ENCODE measurements at regions not wholly inside any gene's neighbourhood (a gene's known extent, or its start where the extent isn't known, plus 50 kb on each side); places are given as distances from the start of the nearest gene placed in this dataset.
A peak's percentile ranks its signal among the peaks of the same experiment; 100 is the strongest.

- DNase-seq (ENCODE audit: low spot score), result no peak
- Histone ChIP-seq H3K27me3 (no peaks in the 10 kb centered on the region), H3K9ac (no peak overlapping the region), H4K20me1 (ENCODE audit: low read depth) (no peaks in the 10 kb centered on the region), H3K27ac (no peak overlapping the region), H3K79me2 (ENCODE audit: low read depth) (no peaks in the 10 kb centered on the region), H3F3A (ENCODE audit: low read depth) (no peaks in the 10 kb centered on the region), H3K36me3 (no peaks in the 10 kb centered on the region), H3K4me2 (no peak overlapping the region), H2AFZ (replicated peaks) (no peak overlapping the region), H3K4me1 (no peaks in the 10 kb centered on the region), H3K4me3 (no peak overlapping the region), H3K9me3 (ENCODE audit: low read depth) (no peaks in the 10 kb centered on the region)
- H3K27ac Mint-ChIP-seq, result no peak overlapping the region
- H3K9me3 Mint-ChIP-seq, result no peaks in the 10 kb centered on the region
- H3K36me3 Mint-ChIP-seq, result no peaks in the 10 kb centered on the region
- TF ChIP-seq CTCF (IDR thresholded peaks at IDR 0.05) (no peak), EZH2phosphoT487 (IDR thresholded peaks at IDR 0.05) (no peak), EZH2 (IDR thresholded peaks at IDR 0.05) (no peak)
- peaks cover 2% of the 10 kb centered on the region for H3K27me3 Mint-ChIP-seq (ENCODE audit: insufficient read depth, low read depth)
- H3K4me3 Mint-ChIP-seq, result no peak overlapping the region
- H3K4me1 Mint-ChIP-seq, result no peaks in the 10 kb centered on the region
Measured at GRCh38 chr12:127106697-127107096, 1160.3 kb upstream of the TMEM132C start.

GRCh38 chr12:127107744-127108143, 1159.2 kb upstream of the TMEM132C start:
- no peaks in the 10 kb centered on the region for H3K9me3 Mint-ChIP-seq
- no peak for TF ChIP-seq CTCF (IDR thresholded peaks at IDR 0.05)
- peaks cover 2% of the 10 kb centered on the region for H3K27me3 Mint-ChIP-seq (ENCODE audit: insufficient read depth, low read depth)

GRCh38 chr12:127108360-127109215, 1158.4 kb upstream of the TMEM132C start:
- no peak overlapping the region for H3K27ac Mint-ChIP-seq
- H3K27me3 ChIP-seq, result no peaks in the 10 kb centered on the region
- no peak overlapping the region for H3K4me3 Mint-ChIP-seq
- peaks cover 3% of the 10 kb centered on the region for H3K4me1 ChIP-seq
- H3K4me1 Mint-ChIP-seq, result peaks cover 4% of the 10 kb centered on the region
- no peak overlapping the region for H3K27ac ChIP-seq
- no peaks in the 10 kb centered on the region for H3K79me2 ChIP-seq (ENCODE audit: low read depth)
- H3K9me3 Mint-ChIP-seq, result no peaks in the 10 kb centered on the region
- no peak overlapping the region for H3K4me2 ChIP-seq
- no peak overlapping the region for H2AFZ ChIP-seq (replicated peaks)
- H3K4me3 ChIP-seq, result no peak overlapping the region
- peak; percentile 74 for DNase-seq (ENCODE audit: low spot score)
- no peaks in the 10 kb centered on the region for H4K20me1 ChIP-seq (ENCODE audit: low read depth)
- no peaks in the 10 kb centered on the region for H3K9me3 ChIP-seq (ENCODE audit: low read depth)
- no peaks in the 10 kb centered on the region for H3K36me3 Mint-ChIP-seq
- TF ChIP-seq CTCF (IDR thresholded peaks at IDR 0.05) (peak; percentile 80), EZH2 (IDR thresholded peaks at IDR 0.05) (no peak)
- peaks cover 2% of the 10 kb centered on the region for H3K27me3 Mint-ChIP-seq (ENCODE audit: insufficient read depth, low read depth)
- no peaks in the 10 kb centered on the region for H3K36me3 ChIP-seq
- H3F3A ChIP-seq (ENCODE audit: low read depth), result no peaks in the 10 kb centered on the region
- no peak overlapping the region for H3K9ac ChIP-seq

More at GRCh38 chr12:127107744-127108143, 1159.2 kb upstream of the TMEM132C start:
- H3K4me1 ChIP-seq, result no peaks in the 10 kb centered on the region
- no peak for DNase-seq (ENCODE audit: low spot score)
- H3F3A ChIP-seq (ENCODE audit: low read depth), result no peaks in the 10 kb centered on the region
- H3K9ac ChIP-seq, result no peak overlapping the region
- no peak overlapping the region for H3K4me3 ChIP-seq
- Mint-ChIP-seq H3K36me3 (no peaks in the 10 kb centered on the region), H3K4me3 (no peak overlapping the region), H3K27ac (no peak overlapping the region), H3K4me1 (no peaks in the 10 kb centered on the region)
- no peaks in the 10 kb centered on the region for H4K20me1 ChIP-seq (ENCODE audit: low read depth)
- H3K9me3 ChIP-seq (ENCODE audit: low read depth), result no peaks in the 10 kb centered on the region
- H3K4me2 ChIP-seq, result no peak overlapping the region
- no peak overlapping the region for H3K27ac ChIP-seq
- no peaks in the 10 kb centered on the region for H3K79me2 ChIP-seq (ENCODE audit: low read depth)
- H3K27me3 ChIP-seq, result no peaks in the 10 kb centered on the region
- H2AFZ ChIP-seq (replicated peaks), result no peak overlapping the region
- H3K36me3 ChIP-seq, result no peaks in the 10 kb centered on the region
